Ureter (tissue), 1 donor: ENCODE measurements at regions not wholly inside any gene's neighbourhood (a gene's known extent, or its start where the extent isn't known, plus 50 kb on each side); places are given as distances from the start of the nearest gene placed in this dataset.
"Not testable (repeated sequence)": the region's sequence is repeated elsewhere in the genome, so short reads cannot be mapped to it uniquely, and the experiment has no call there.

Source experiments
- DNase-seq: peaks from one replicate; pipeline ENCODE4 v3.0.0-alpha.2; 2020; ENCODE audit warnings: low spot score
- donor health status: DM: yes; HTN: yes; CAD: no.

GRCh38 chr5:134471858-134472449 is 53.5 kb upstream of the JADE2 start:
- not testable (repeated sequence) for DNase-seq

DNA sequence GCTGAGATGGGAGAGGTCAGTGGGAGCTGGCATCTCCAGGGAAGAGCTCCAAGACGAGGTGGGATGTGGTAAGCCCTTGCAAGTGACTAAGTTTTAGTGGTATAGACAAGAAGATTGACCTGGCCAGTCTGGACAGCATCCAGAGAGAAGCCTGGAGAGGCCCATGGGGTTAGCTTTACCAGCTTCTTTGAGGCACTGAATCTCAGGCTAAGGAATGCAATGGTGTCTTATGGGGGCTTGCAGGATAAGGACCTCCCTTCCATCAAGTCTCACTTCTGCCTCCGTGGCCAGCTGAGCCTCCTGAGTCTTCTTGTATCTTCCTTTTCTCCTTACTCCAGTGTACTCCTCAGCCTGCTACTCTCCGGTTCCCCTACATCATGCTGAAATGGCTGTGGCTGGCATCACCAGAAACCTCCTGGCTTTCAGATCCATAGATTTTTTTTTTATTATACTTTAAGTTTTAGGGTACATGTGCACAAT is 56.5 kb upstream of the JADE2 start:
- no peak for DNase-seq

DNA sequence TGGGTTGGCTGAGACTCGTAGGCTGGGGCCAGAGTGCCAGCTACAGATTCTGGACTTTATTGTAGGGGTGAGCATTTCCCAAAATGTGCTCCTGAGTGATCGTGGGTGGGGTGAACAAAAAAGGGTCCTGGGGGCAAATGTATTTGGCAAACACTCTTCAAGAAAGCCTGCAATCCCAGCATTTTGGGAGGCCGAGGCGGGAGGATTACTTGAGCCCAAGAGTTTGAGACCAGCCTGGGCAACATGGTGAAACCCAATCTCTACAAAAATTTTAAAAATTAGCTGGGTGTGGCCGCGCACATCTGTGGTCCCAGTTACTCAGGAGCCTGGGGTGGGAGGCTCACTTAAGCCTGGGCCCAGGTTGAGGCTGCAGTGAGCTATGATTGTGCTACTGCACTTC is 55.5 kb upstream of the CDKN2AIPNL start:
- no peak for DNase-seq

- DNase-seq, result peak; percentile 97
Measured at GRCh38 chr5:134466241-134467069, 54.8 kb upstream of the CDKN2AIPNL start.

- DNase-seq, result peak; percentile 87
Measured at GRCh38 chr5:134465816-134466240, 54.1 kb upstream of the CDKN2AIPNL start.

GRCh38 chr5:134464988-134465815 is 53.5 kb upstream of the CDKN2AIPNL start:
- DNase-seq, result no peak

GRCh38 chr5:134463991-134464760 is 52.5 kb upstream of the CDKN2AIPNL start:
- no peak for DNase-seq

- no peak for DNase-seq
Measured at GRCh38 chr5:134463176-134463720, 51.6 kb upstream of the CDKN2AIPNL start.

GRCh38 chr5:134462761-134463160 is 51.1 kb upstream of the CDKN2AIPNL start:
- DNase-seq, result no peak

DNA sequence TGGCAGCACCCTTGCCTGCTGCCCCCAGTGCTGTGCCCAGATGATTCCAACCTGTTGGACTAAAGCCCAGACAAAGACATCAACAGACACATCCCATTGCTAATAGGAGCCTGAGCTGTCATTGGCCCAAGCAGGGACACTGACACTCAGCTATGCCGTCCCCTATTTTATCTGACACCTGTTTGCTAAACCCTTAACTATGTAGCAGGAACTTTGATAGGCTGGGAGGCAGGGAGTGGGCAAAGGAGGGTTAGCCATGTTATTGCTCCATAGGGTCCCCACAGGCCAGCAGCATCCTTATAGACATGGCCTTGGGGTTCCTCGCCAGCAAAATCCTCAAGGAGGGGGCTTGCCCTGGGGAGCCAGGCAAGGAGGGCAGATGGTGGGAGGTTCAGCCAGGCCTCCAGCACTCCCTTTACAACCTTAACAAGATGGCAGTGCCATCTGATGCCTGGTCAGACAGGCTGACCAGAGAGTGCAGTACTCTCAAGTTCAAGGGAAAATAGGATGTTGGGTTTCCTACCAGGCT is 50.4 kb upstream of the CDKN2AIPNL start:
- DNase-seq, result no peak
